KBM-7 (cell line): ENCODE measurements at regions not wholly inside any gene's neighbourhood (a gene's known extent, or its start where the extent isn't known, plus 50 kb on each side); places are given as distances from the start of the nearest gene placed in this dataset.

Experiments
- DNase-seq: peaks from one replicate; pipeline ENCODE4 v3.0.0-alpha.2; 2015
- in situ Hi-C: fragments of 300-500 bp; cut with MboI; formaldehyde crosslinking; loops from 2 replicates; pipeline ENCODE4 v1.14.3; 2020; ENCODE audit warnings: low sequenced_read_pairs, low pct_unique_long_range_greater_than_20kb, mixed read lengths

DNA sequence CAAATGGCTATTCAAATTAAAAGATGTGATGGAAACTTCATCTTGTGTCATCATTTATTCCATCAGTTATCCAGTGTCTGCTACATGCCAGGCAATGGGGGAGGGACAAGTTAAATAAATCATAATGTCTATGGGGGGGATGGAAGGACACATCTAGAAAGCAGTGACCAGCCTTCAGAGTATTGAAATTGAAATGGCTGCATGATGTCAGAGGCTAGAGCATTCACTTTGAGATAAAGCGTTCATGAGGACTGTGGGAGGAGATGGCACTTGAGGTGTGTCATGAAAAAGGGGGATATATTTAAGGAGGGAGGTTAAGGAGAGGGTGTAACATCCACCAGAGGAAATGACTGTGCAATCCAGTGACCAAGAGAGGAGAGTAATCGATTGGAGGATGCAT, 50.6 kb downstream of the SLIT2 start:
- in situ Hi-C loops, result no loop called here
- no peak for DNase-seq

- in situ Hi-C loops, result no loop called here
- DNase-seq, result peak; percentile 4
These were observed 54.3 kb downstream of the SLIT2 start for GRCh38 chr4:20305976-20306375.

- in situ Hi-C loops, result no loop called here
- no peak for DNase-seq
These were observed 60.2 kb downstream of the SLIT2 start for GRCh38 chr4:20311856-20312255.

- in situ Hi-C loops, result no loop called here
These were observed 61.7 kb downstream of the SLIT2 start for GRCh38 chr4:20313237-20314030.

GRCh38 chr4:20317424-20317985, 65.8 kb downstream of the SLIT2 start:
- in situ Hi-C loops, result no loop called here
- DNase-seq, result no peak

More at GRCh38 chr4:20313237-20314030, 61.7 kb downstream of the SLIT2 start:
- DNase-seq, result no peak

GRCh38 chr4:20318001-20318908, 66.5 kb downstream of the SLIT2 start:
- in situ Hi-C loops, result no loop called here
- no peak for DNase-seq

GRCh38 chr4:20318909-20319277, 67.2 kb downstream of the SLIT2 start:
- in situ Hi-C loops, result no loop called here
- no peak for DNase-seq

GRCh38 chr4:20319825-20320612, 68.3 kb downstream of the SLIT2 start:
- in situ Hi-C loops, result no loop called here
- DNase-seq, result no peak

- no peak for DNase-seq
- in situ Hi-C loops, result no loop called here
These were observed 72.3 kb downstream of the SLIT2 start for GRCh38 chr4:20323991-20324390.

DNA sequence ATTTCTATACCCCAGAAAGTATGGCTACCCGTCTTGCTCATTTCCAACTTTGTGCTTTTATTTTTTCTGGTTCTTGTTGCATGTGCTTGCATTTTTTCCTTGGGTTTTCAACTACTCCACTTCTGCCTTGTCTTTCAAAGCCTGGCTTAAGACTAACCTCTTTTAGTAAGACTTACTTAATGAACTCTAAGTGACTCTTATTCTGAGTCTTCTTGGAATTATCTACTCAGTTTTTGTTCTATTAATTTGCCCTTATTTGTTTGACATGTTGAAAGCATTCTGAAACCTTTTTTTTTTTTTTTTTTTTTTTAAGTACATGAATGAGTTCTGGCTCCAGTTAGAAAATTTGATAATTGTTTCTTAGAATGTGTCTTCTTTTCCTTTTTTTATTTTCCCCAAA, 74.8 kb downstream of the SLIT2 start:
- in situ Hi-C loops, result no loop called here
- DNase-seq, result no peak

DNA sequence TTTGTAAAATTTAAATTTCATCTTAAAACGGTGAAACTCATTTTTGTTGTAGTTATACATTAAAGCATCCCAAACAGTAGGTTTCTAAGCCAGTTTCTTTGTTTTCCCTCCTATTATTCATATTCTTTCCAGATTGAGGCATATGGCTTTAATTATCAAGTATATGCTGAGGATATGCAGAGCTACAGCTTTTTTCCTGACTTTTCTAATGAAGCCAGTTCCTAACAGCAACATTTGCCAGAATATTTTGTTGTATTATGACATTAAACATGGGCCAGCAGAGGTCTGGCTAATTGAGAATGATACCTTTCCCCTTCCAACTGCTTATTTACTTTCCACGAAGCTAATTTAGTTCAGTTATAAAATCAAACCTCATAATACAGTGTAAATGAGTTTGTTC, 75.3 kb downstream of the SLIT2 start:
- DNase-seq, result no peak
- in situ Hi-C loops, result no loop called here

DNA sequence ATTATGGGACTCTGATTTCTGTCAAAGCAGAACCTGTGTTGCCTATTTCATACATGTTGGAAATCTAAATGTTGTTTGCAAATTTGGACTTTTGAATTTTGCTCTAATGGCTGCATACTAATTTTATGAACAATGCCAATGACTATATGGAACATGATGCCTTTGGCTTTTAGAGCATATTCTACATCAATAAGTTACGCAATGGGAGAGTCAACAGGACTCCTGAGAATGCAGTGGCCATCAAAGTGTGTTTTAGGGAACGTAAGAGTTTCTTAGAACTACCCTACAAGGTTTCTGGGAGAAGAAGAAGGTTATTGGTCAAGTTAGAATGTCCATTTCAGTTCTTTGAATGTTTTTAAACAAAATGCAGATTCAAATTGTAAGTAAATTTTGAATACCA, 76.1 kb downstream of the SLIT2 start:
- in situ Hi-C loops, result no loop called here
- DNase-seq, result no peak

- in situ Hi-C loops, result no loop called here
- DNase-seq, result no peak
These were observed 79.9 kb downstream of the SLIT2 start for GRCh38 chr4:20331642-20332041.

- DNase-seq, result no peak
- in situ Hi-C loops, result no loop called here
These were observed 81.5 kb downstream of the SLIT2 start for GRCh38 chr4:20333141-20333715.

GRCh38 chr4:20337261-20337664, 85.6 kb downstream of the SLIT2 start:
- in situ Hi-C loops, result no loop called here

DNA sequence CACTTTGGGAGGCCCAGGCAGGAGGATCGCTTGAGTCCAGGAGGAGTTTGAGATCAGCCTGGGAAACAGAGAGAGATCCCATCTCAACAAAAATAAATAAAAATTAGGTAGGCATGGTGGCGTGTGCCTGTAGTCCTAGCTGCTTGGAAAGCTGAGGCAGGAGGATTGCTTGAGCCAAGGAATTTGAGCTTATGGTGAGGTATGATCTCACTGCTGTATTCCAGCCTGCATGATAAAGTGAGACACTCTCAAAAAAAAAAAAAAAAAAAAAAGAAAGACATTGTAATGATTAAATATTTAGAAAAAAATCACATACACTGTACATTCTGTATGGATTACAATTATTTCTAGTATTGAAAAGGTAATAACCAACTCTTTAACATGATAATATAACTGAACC, 87.1 kb downstream of the SLIT2 start:
- in situ Hi-C loops, result no loop called here

More at GRCh38 chr4:20337261-20337664, 85.6 kb downstream of the SLIT2 start:
- DNase-seq, result no peak

DNA sequence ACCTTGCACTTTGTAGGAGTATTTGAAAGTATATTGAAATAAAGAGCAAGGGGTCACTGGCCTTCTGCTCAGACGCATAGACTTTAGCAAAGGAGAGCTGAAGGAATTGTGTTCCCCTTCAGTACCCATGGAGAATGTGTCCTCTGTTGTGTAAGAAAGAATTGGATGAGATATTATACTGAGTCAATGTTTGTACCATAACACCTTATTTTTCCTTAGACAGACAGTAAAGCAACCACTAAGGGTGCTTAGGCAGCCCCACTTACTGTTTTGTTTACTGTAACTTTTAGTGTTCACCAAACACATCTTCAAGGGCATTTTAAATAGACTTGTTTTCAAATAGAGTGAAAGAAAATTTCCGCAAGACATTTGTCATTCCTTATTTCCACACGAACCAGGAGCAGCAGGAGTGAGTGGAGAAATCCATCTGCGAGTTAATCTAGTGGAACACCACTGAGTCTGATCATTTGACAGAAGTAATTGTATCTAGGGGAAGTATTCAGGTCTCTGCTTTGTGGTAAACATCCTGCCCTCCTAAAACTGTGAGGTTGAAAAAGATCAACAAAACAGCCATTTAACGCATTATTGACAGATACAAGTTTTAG, 89.5 kb downstream of the SLIT2 start:
- no peak for DNase-seq
- in situ Hi-C loops, result no loop called here

More for the DNA sequence above, 87.1 kb downstream of the SLIT2 start:
- DNase-seq, result no peak

DNA sequence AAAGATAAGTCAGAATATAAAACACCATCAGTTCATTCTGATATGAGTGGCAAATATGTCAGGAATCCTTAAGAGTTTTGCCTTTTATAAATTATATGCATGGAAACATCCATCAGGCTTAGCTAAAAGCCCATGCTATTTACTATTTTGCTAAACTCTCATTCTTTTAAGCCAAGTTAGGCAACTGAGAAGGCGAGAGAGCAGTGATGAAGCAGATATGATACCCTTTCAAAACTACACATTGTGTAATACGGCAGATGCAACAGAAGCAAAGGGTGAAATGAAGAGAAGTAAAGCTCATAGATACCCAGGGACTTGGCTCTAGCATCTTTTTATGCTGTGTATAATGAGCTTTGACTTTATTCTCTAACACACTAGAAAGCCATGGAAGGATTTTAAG, 95.8 kb downstream of the SLIT2 start:
- in situ Hi-C loops, result no loop called here

GRCh38 chr4:20348411-20348810, 96.7 kb downstream of the SLIT2 start:
- DNase-seq, result no peak
- in situ Hi-C loops, result no loop called here

More for the DNA sequence above, 95.8 kb downstream of the SLIT2 start:
- DNase-seq, result no peak
